GM23248 (cell line): ENCODE measurements at regions not wholly inside any gene's neighbourhood (a gene's known extent, or its start where the extent isn't known, plus 50 kb on each side); places are given as distances from the start of the nearest gene placed in this dataset.

Experiments
- DNase-seq: peaks from one replicate; pipeline ENCODE4 v3.0.0-alpha.2; 2015
- H2AFZ ChIP-seq: fragments of 200-600 bp; sonication (generic); 2 replicates; pipeline ENCODE4 v1.6.1; 2016; ENCODE audit warnings: antibody characterized with exemption
- H3F3A ChIP-seq: fragments of 200-600 bp; sonication (generic); 2 replicates; pipeline ENCODE4 v1.6.1; 2016; ENCODE audit warnings: mild to moderate bottlenecking, antibody characterized with exemption, mixed run types; ENCODE audit not compliant: insufficient read depth
- H3K27ac ChIP-seq: fragments of 200-600 bp; sonication (generic); 2 replicates; pipeline ENCODE4 v1.5.1; 2016; ENCODE audit warnings: mild to moderate bottlenecking
- H3K27me3 ChIP-seq: fragments of 200-600 bp; sonication (generic); replicated peaks from 2 replicates; pipeline ENCODE4 v1.6.1; 2016; ENCODE audit warnings: mild to moderate bottlenecking; ENCODE audit not compliant: insufficient read depth
- H3K36me3 ChIP-seq: fragments of 200-600 bp; sonication (generic); 2 replicates; pipeline ENCODE4 v1.6.1; 2016; ENCODE audit warnings: low read depth, mild to moderate bottlenecking
- H3K4me1 ChIP-seq: fragments of 200-600 bp; sonication (generic); 2 replicates; pipeline ENCODE4 v1.6.1; 2016; ENCODE audit warnings: mild to moderate bottlenecking; ENCODE audit not compliant: insufficient read depth
- H3K4me2 ChIP-seq: fragments of 200-600 bp; sonication (generic); one replicate; pipeline ENCODE4 v1.6.1; 2016; ENCODE audit warnings: mild to moderate bottlenecking; ENCODE audit not compliant: unreplicated experiment
- H3K4me3 ChIP-seq: fragments of 200-600 bp; sonication (generic); 2 replicates; pipeline ENCODE4 v1.5.1; 2016; ENCODE audit warnings: mild to moderate bottlenecking
- H3K79me2 ChIP-seq: fragments of 200-600 bp; sonication (generic); 2 replicates; pipeline ENCODE4 v1.6.1; 2016; ENCODE audit warnings: mild to moderate bottlenecking; ENCODE audit not compliant: insufficient read depth
- H3K9ac ChIP-seq: fragments of 200-600 bp; sonication (generic); 2 replicates; pipeline ENCODE4 v1.6.1; 2016; ENCODE audit warnings: mild to moderate bottlenecking
- H3K9me2 ChIP-seq: fragments of 200-600 bp; sonication (generic); 2 replicates; pipeline ENCODE4 v1.6.1; 2016; ENCODE audit warnings: mixed run types, mild to moderate bottlenecking, moderate library complexity; ENCODE audit not compliant: insufficient read depth
- H3K9me3 ChIP-seq: fragments of 200-600 bp; sonication (generic); one replicate; pipeline ENCODE4 v1.6.1; 2017; ENCODE audit warnings: low read depth
- H4K20me1 ChIP-seq: fragments of 200-600 bp; sonication (generic); 2 replicates; pipeline ENCODE4 v1.6.0; 2016; ENCODE audit not compliant: insufficient read depth
- EZH2 ChIP-seq: fragments of 200-600 bp; sonication (generic); IDR thresholded peaks from 2 replicates; pipeline ENCODE4 v1.6.1; 2018; ENCODE audit warnings: antibody characterized with exemption, mild to moderate bottlenecking; ENCODE audit not compliant: insufficient read depth, poor library complexity, severe bottlenecking
- EZH2phosphoT487 ChIP-seq: fragments of 200-600 bp; sonication (generic); IDR thresholded peaks from 2 replicates; pipeline ENCODE4 v1.6.1; 2018; ENCODE audit warnings: antibody characterized with exemption, moderate library complexity, mild to moderate bottlenecking, low read depth; ENCODE audit not compliant: insufficient read depth
- WGBS, 2 experiments: methylation state at CpG; one replicate each; pipeline ENCODE4 v1.1.6; 2015 to 2017; ENCODE audit warnings: low lambda C conversion rate in 2 of 2, low coverage in 1 of 2; ENCODE audit errors: missing lambda C conversion rate in 2 of 2; 5-methylcytosine and 5-hydroxymethylcytosine counted together
- in situ Hi-C: fragments of 300-500 bp; cut with MboI; formaldehyde crosslinking; loops from 2 replicates; pipeline ENCODE4 v1.15.0; 2020

DNA sequence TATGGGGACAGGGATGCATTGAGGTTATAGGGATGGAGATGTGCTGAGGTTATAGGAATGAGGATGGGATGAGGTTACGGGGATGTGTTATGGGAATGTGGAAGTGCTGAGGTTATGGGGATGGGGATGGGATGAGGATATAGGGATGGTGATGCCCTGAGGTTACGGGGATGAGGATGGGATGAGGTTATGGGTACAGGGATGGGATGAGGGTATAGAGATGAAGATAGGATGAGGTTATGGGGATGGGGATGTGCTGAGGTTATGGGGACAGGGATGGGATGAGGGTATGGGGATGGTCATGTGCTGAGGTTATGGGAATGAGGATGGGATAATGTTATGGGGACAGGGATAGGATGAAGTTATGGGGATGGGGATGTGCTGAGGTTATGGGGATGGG is 542.8 kb downstream of the CDH26 start:
- Histone ChIP-seq H3K79me2 (no peaks in the 10 kb centered on the region), H3K27ac (no peak overlapping the region), H3K27me3 (no peaks in the 10 kb centered on the region), H3K4me1 (no peaks in the 10 kb centered on the region), H3K36me3 (no peaks in the 10 kb centered on the region), H3K9me3 (no peaks in the 10 kb centered on the region), H3F3A (no peaks in the 10 kb centered on the region), H3K9ac (no peak overlapping the region), H3K4me2 (no peak overlapping the region), H3K9me2 (no peaks in the 10 kb centered on the region), H3K4me3 (no peak overlapping the region), H4K20me1 (no peaks in the 10 kb centered on the region), H2AFZ (no peak overlapping the region)
- WGBS, 2 experiments, result 20 to 32% methylated on average over 2 of the region's 2 CpGs
- TF ChIP-seq EZH2phosphoT487 (no peak), EZH2 (no peak)
- no peak for DNase-seq
- in situ Hi-C loops, result no loop called here

DNA sequence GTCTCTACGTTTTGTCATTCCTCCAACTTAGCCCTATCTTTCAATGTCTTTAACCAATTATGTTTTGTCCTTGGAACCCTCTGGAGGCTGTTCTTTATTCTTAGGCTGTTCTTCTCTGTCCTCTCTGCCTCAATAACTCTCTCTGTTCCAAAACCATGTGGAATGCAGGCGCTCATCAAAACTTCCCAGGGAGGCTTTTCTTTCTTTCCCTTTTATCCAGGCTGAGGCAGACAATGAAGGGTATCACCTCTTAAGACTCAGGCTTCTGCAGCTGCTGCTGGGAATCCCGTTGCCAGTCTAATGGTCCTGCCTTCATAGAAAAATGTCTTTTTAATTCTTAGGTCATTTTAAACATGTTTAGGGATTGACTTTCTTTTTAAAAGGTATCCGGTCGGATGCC is 544.7 kb downstream of the CDH26 start:
- TF ChIP-seq EZH2phosphoT487 (no peak), EZH2 (no peak)
- Histone ChIP-seq H3K27ac (no peak overlapping the region), H3F3A (no peaks in the 10 kb centered on the region), H3K79me2 (no peaks in the 10 kb centered on the region), H3K27me3 (no peaks in the 10 kb centered on the region), H3K9ac (no peak overlapping the region), H2AFZ (no peak overlapping the region), H3K4me1 (no peaks in the 10 kb centered on the region), H3K4me3 (no peak overlapping the region), H3K4me2 (no peak overlapping the region), H3K9me3 (no peaks in the 10 kb centered on the region), H3K36me3 (no peaks in the 10 kb centered on the region), H3K9me2 (no peaks in the 10 kb centered on the region), H4K20me1 (no peaks in the 10 kb centered on the region)
- in situ Hi-C loops, result no loop called here
- no peak for DNase-seq
- WGBS, 2 experiments, result 44 to 52% methylated on average over 5 of the region's 5 CpGs

DNA sequence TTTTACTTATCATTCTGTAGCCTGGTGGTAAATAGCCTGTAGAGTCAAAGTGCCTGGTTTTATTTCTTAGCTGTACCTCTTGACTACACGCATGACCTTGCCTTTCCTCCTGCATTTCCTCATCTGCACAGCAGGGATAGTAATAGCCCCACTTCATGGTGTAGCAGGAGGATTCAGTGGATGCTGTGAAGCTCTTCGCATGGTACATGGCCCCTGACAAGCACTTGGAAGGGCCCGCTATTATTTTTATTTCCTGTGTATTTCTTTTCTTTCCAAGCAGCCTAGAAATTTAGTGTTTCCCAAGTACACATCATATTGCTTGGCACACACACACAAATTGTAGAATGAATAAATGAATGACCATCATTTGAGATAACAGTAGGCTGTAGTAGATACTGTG is 547.2 kb downstream of the CDH26 start:
- no peak overlapping the region for H3K9ac ChIP-seq
- no peaks in the 10 kb centered on the region for H3K4me1 ChIP-seq
- H3K9me2 ChIP-seq, result no peaks in the 10 kb centered on the region
- no peaks in the 10 kb centered on the region for H3K36me3 ChIP-seq
- TF ChIP-seq EZH2, result no peak
- TF ChIP-seq EZH2phosphoT487, result no peak
- H3K4me3 ChIP-seq, result no peak overlapping the region
- no peaks in the 10 kb centered on the region for H3F3A ChIP-seq
- no peak overlapping the region for H3K27ac ChIP-seq
- H3K27me3 ChIP-seq, result no peaks in the 10 kb centered on the region
- H3K9me3 ChIP-seq, result no peaks in the 10 kb centered on the region
- DNase-seq, result no peak
- 10 to 13% methylated on average over 3 of the region's 3 CpGs for WGBS, 2 experiments
- H3K79me2 ChIP-seq, result no peaks in the 10 kb centered on the region
- in situ Hi-C loops, result no loop called here
- H4K20me1 ChIP-seq, result no peaks in the 10 kb centered on the region
- H3K4me2 ChIP-seq, result no peak overlapping the region
- no peak overlapping the region for H2AFZ ChIP-seq

DNA sequence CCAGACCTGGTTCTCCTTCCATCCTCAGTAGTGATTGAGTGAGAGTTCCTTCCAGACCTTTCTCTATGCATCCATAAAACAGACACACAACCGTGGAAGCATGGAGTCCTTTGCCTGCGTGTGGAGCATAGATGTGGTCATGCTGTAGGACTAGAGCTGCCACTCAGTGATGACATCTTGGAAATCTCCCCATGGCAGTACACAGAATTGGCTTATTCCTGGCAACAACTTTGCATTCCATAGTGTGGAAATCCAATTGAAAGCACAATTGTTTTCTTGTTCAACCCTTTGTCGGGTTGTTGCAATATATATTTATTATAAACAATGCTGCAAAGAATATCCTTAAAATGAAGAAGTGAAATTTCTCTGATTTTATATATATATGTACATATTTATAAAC is 547.8 kb downstream of the CDH26 start:
- no peaks in the 10 kb centered on the region for H3K27me3 ChIP-seq
- WGBS, 2 experiments, result 17 to 22% methylated on average over 3 of the region's 3 CpGs
- DNase-seq, result no peak
- peaks cover 5% of the 10 kb centered on the region; the same call in 1 of the 2 replicates for H3K4me1 ChIP-seq
- H3K9me3 ChIP-seq, result no peaks in the 10 kb centered on the region
- no peaks in the 10 kb centered on the region for H3K79me2 ChIP-seq
- H4K20me1 ChIP-seq, result no peaks in the 10 kb centered on the region
- no peak overlapping the region for H3K27ac ChIP-seq
- no peak for TF ChIP-seq EZH2phosphoT487
- TF ChIP-seq EZH2, result no peak
- H3K4me3 ChIP-seq, result no peak overlapping the region
- no peak overlapping the region for H3K4me2 ChIP-seq
- no peaks in the 10 kb centered on the region for H3K9me2 ChIP-seq
- H2AFZ ChIP-seq, result no peak overlapping the region
- H3K9ac ChIP-seq, result no peak overlapping the region
- H3F3A ChIP-seq, result no peaks in the 10 kb centered on the region
- H3K36me3 ChIP-seq, result no peaks in the 10 kb centered on the region
- in situ Hi-C loops, result no loop called here

DNA sequence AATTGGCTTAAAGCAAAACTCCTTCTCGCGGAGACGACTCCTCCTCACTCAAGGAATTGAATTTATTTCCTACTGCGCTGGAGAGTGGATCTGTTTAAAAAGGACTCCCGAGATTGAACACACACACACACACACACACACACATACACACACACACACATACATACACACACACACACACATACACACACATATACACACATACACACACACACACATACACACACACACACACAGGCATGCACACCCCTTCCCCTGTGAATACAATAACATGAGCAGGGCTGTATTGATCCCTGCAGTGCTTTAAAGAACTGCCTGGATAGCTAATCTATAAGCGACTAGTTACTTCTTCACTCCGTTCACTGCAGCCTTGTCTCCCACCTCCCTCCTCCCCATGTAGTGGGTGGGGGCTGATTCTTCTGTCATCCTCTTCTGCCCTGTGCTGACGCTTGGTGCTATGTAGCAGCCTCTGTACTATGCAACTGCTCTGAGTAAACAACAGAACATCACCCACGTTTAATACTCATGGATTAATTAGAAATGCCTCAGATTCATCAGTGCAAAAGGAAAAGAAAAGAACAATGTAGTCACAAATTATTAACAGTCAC is 549.0 kb downstream of the CDH26 start:
- in situ Hi-C loops, result no loop called here
- 28 to 41% methylated on average over 9 of the region's 9 CpGs for WGBS, 2 experiments

More for the DNA sequence above, 549.0 kb downstream of the CDH26 start:
- Histone ChIP-seq H3K9me2 (no peaks in the 10 kb centered on the region), H3K9ac (no peak overlapping the region), H3K27me3 (no peaks in the 10 kb centered on the region), H3K4me3 (no peak overlapping the region), H3K4me2 (no peak overlapping the region), H3K9me3 (no peaks in the 10 kb centered on the region), H3K4me1 (peaks cover 15% of the 10 kb centered on the region), H3K36me3 (no peaks in the 10 kb centered on the region), H2AFZ (no peak overlapping the region), H4K20me1 (no peaks in the 10 kb centered on the region), H3K27ac (no peak overlapping the region), H3K79me2 (no peaks in the 10 kb centered on the region), H3F3A (peaks cover 9% of the 10 kb centered on the region)
- DNase-seq, result no peak
- TF ChIP-seq EZH2phosphoT487 (no peak), EZH2 (no peak)
